ENCODE measurements at regions not wholly inside any gene's neighbourhood (a gene's known extent, or its start where the extent isn't known, plus 50 kb on each side); places are given as distances from the start of the nearest gene placed in this dataset.
"Not testable (repeated sequence)": the region's sequence is repeated elsewhere in the genome, so short reads cannot be mapped to it uniquely, and the experiment has no call there.

- no peak for DNase-seq (ENCODE audit: low spot score)
These were observed 55.2 kb upstream of the SLIT2 start for GRCh38 chr4:20196476-20196875.

GRCh38 chr4:20195071-20195885 lies 56.4 kb upstream of the SLIT2 start:
- DNase-seq (ENCODE audit: low spot score) = no peak

- DNase-seq (ENCODE audit: low spot score) = no peak
These were observed 57.3 kb upstream of the SLIT2 start for GRCh38 chr4:20194123-20195013.

- DNase-seq (ENCODE audit: low spot score) = no peak
These were observed 58.4 kb upstream of the SLIT2 start for GRCh38 chr4:20193141-20193936.

GRCh38 chr4:20192736-20193135 lies 59.0 kb upstream of the SLIT2 start:
- DNase-seq (ENCODE audit: low spot score) = no peak

GRCh38 chr4:20185103-20185502 lies 66.6 kb upstream of the SLIT2 start:
- no peak for DNase-seq (ENCODE audit: low spot score)

GRCh38 chr4:20183131-20183530 lies 68.6 kb upstream of the SLIT2 start:
- DNase-seq (ENCODE audit: low spot score) = not testable (repeated sequence)

GRCh38 chr4:20181926-20182325 lies 69.8 kb upstream of the SLIT2 start:
- DNase-seq (ENCODE audit: low spot score) = no peak

GRCh38 chr4:20180509-20180908 lies 71.2 kb upstream of the SLIT2 start:
- DNase-seq (ENCODE audit: low spot score) = no peak

- DNase-seq (ENCODE audit: low spot score) = no peak
These were observed 72.7 kb upstream of the SLIT2 start for GRCh38 chr4:20178902-20179576.

GRCh38 chr4:20176881-20177280 lies 74.8 kb upstream of the SLIT2 start:
- no peak for DNase-seq (ENCODE audit: low spot score)

GRCh38 chr4:20172070-20172760 lies 79.5 kb upstream of the SLIT2 start:
- DNase-seq (ENCODE audit: low spot score) = no peak

- DNase-seq (ENCODE audit: low spot score) = no peak
These were observed 85.2 kb upstream of the SLIT2 start for GRCh38 chr4:20166544-20166943.

GRCh38 chr4:20159516-20159915 lies 92.2 kb upstream of the SLIT2 start:
- DNase-seq (ENCODE audit: low spot score) = no peak

- no peak for DNase-seq (ENCODE audit: low spot score)
These were observed 93.5 kb upstream of the SLIT2 start for GRCh38 chr4:20158195-20158594.

- no peak for DNase-seq (ENCODE audit: low spot score)
These were observed 100.3 kb upstream of the SLIT2 start for GRCh38 chr4:20151436-20151835.

- not testable (repeated sequence) for DNase-seq (ENCODE audit: low spot score)
These were observed 102.6 kb upstream of the SLIT2 start for GRCh38 chr4:20149143-20149542.

- no peak for DNase-seq (ENCODE audit: low spot score)
These were observed 114.5 kb upstream of the SLIT2 start for GRCh38 chr4:20137176-20137575.

GRCh38 chr4:20127626-20128025 lies 124.1 kb upstream of the SLIT2 start:
- DNase-seq (ENCODE audit: low spot score) = no peak

GRCh38 chr4:20126906-20127305 lies 124.8 kb upstream of the SLIT2 start:
- no peak for DNase-seq (ENCODE audit: low spot score)

Data from HT-29 (cell line).